AG04449 (cell line): ENCODE measurements at regions not wholly inside any gene's neighbourhood (a gene's known extent, or its start where the extent isn't known, plus 50 kb on each side); places are given as distances from the start of the nearest gene placed in this dataset.
A peak's percentile ranks its signal among the peaks of the same experiment; 100 is the strongest.

ENCODE experiments used
- CTCF ChIA-PET: fragments of 350-600 bp; formaldehyde crosslinking; extraction: SDS; loops from one replicate; lab custom pipeline; 2021; ENCODE audit warnings: antibody characterized with exemption; lab: Yijun Ruan, JAX
- POLR2A ChIA-PET: fragments of 400-600, 350-600 bp; formaldehyde crosslinking; extraction: SDS; loops from one replicate; lab custom pipeline; 2020; ENCODE audit warnings: antibody characterized with exemption, inconsistent platforms; lab: Yijun Ruan, JAX
- DNase-seq: peaks from one replicate; pipeline ENCODE4 v3.0.0-alpha.2; 2010; ENCODE audit warnings: low read depth, low spot score
- H3K4me3 ChIP-seq: 2 replicates; pipeline ENCODE4 v1.5.1; 2011; ENCODE audit warnings: low read depth, mild to moderate bottlenecking, control low read depth, low read length
- CTCF ChIP-seq: IDR thresholded peaks from one replicate; pipeline ENCODE4 v1.5.1; 2011; ENCODE audit warnings: mild to moderate bottlenecking, moderate library complexity, low read length, control low read depth, inconsistent platforms; ENCODE audit not compliant: insufficient read depth; ENCODE audit errors: missing control alignments

- POLR2A ChIA-PET, result no interaction called here
- no peak for TF ChIP-seq CTCF
- no peak overlapping the region for H3K4me3 ChIP-seq
- CTCF ChIA-PET, result no interaction called here
- DNase-seq, result no peak
Observed at GRCh38 chr5:28430565-28431178, 1392.3 kb upstream of the CDH9 start.

- DNase-seq, result no peak
- POLR2A ChIA-PET, result no interaction called here
- no peak for TF ChIP-seq CTCF
- CTCF ChIA-PET, result no interaction called here
- H3K4me3 ChIP-seq, result no peak overlapping the region
Observed at GRCh38 chr5:28421141-28421540, 1382.8 kb upstream of the CDH9 start.

- ChIA-PET CTCF (no interaction called here), POLR2A (no interaction called here)
- no peak for TF ChIP-seq CTCF
- no peak overlapping the region for H3K4me3 ChIP-seq
- no peak for DNase-seq
Observed at GRCh38 chr5:28415791-28416443, 1377.5 kb upstream of the CDH9 start.

GRCh38 chr5:28414619-28415018 lies 1376.2 kb upstream of the CDH9 start:
- CTCF ChIA-PET, result no interaction called here
- POLR2A ChIA-PET, result no interaction called here
- no peak overlapping the region for H3K4me3 ChIP-seq
- DNase-seq, result no peak
- TF ChIP-seq CTCF, result no peak

- ChIA-PET POLR2A (no interaction called here), CTCF (no interaction called here)
- no peak for TF ChIP-seq CTCF
- DNase-seq, result no peak
- H3K4me3 ChIP-seq, result no peak overlapping the region
Observed at GRCh38 chr5:28408651-28409050, 1370.3 kb upstream of the CDH9 start.

GRCh38 chr5:28408186-28408585 lies 1369.8 kb upstream of the CDH9 start:
- ChIA-PET CTCF (no interaction called here), POLR2A (no interaction called here)
- TF ChIP-seq CTCF, result no peak
- no peak overlapping the region for H3K4me3 ChIP-seq
- peak; percentile 3 for DNase-seq
